Neural cell (in vitro differentiated cells): ENCODE measurements at regions not wholly inside any gene's neighbourhood (a gene's known extent, or its start where the extent isn't known, plus 50 kb on each side); places are given as distances from the start of the nearest gene placed in this dataset.

Experiments
- CTCF ChIP-seq: fragments of 450-650 bp; IDR thresholded peaks from 2 replicates; pipeline ENCODE4 v1.5.1; 2014; ENCODE audit warnings: antibody characterized with exemption, mild to moderate bottlenecking, moderate library complexity; ENCODE audit not compliant: poor library complexity, severe bottlenecking
- EP300 ChIP-seq: fragments of 450-650 bp; conservative IDR thresholded peaks from 2 replicates; pipeline ENCODE4 v1.6.1; 2014; ENCODE audit warnings: antibody characterized with exemption, mild to moderate bottlenecking, moderate library complexity; ENCODE audit not compliant: poor library complexity, severe bottlenecking
- EZH2 ChIP-seq: fragments of 200-600, 300-800 bp; shearing (Covaris generic), sonication (generic); IDR thresholded peaks from 2 replicates; pipeline ENCODE4 v1.6.1; 2014; ENCODE audit warnings: antibody characterized with exemption, low read length, borderline replicate concordance, mild to moderate bottlenecking; ENCODE audit not compliant: insufficient read depth, poor library complexity, severe bottlenecking
- POLR2AphosphoS5 ChIP-seq: IDR thresholded peaks from 2 replicates; pipeline ENCODE4 v1.6.1; 2012
- RAD21 ChIP-seq: fragments of 450-650 bp; conservative IDR thresholded peaks from 2 replicates; pipeline ENCODE4 v1.6.1; 2014; ENCODE audit warnings: antibody characterized with exemption, mild to moderate bottlenecking, moderate library complexity
- REST ChIP-seq: IDR thresholded peaks from 2 replicates; pipeline ENCODE4 v1.6.1; 2012; ENCODE audit warnings: borderline replicate concordance
- SMC3 ChIP-seq: fragments of 450-650 bp; conservative IDR thresholded peaks from 2 replicates; pipeline ENCODE4 v1.6.1; 2014; ENCODE audit warnings: antibody characterized with exemption, mild to moderate bottlenecking, moderate library complexity; ENCODE audit not compliant: poor library complexity
- TAF1 ChIP-seq: IDR thresholded peaks from 2 replicates; pipeline ENCODE4 v1.6.1; 2012; ENCODE audit warnings: low read depth

GRCh38 chr7:86954971-86955370 is 104.5 kb downstream of the ELAPOR2 start:
- TF ChIP-seq SMC3 = no peak
- no peak for TF ChIP-seq EP300
- TF ChIP-seq CTCF = no peak
- no peak for TF ChIP-seq TAF1
- no peak for TF ChIP-seq EZH2
- TF ChIP-seq POLR2AphosphoS5 = no peak
- no peak for TF ChIP-seq RAD21
- TF ChIP-seq REST = no peak
